ENCODE measurements at regions not wholly inside any gene's neighbourhood (a gene's known extent, or its start where the extent isn't known, plus 50 kb on each side); places are given as distances from the start of the nearest gene placed in this dataset.
"Not testable (repeated sequence)": the region's sequence is repeated elsewhere in the genome, so short reads cannot be mapped to it uniquely, and the experiment has no call there.

DNA sequence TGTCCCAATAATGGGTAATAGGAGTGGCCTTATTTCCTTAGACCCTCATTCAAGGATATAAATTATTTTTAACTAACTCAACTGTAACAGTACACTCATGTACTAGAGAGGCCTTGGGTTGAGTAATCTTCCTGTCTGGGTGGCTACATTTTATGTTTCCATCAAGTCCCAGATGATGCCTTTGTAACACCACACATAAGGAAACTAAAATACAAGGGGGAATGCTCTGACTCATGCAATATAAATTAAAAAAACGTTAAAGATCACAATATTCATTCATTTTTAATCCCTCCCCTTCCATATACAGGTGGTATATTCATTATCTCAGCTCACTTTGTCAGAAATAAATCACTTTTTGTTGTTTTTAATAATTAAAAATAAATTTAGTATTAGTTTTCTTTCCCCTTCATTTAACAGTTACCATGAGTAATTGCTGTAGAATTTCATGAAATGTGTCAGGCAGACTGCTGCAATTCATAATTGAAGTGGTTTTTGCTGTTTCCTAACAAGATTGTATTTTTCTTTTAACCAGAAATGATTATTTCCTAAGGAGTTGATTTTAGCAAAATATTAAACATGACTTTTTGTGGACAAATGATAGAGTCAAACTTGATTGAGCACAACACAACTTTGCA is 1403.6 kb downstream of the SUCLG1 start:
- peak; percentile 71 for DNase-seq (ENCODE audit: low spot score)

DNA sequence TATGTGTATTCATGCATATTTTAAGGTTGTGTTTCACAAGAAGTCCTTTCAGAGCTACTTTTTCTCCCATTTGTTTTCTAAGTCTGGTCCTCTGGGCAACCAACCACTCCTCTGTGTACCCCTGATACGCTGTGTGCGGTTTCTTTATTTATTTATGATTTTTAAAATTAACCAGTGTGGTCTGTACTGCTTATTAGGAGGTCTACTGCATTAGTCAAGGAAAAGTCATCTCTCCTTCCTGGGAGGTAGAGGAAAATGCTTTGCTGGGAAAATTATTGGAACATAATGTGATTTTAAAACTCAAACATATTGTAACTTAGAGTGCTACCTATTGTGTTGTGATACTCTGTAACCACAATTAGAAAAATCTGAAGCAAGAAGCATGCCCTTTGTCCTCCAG is 1404.3 kb downstream of the SUCLG1 start:
- DNase-seq (ENCODE audit: low spot score), result peak; percentile 14

GRCh38 chr2:83051538-83052170 is 1407.4 kb downstream of the SUCLG1 start:
- no peak for DNase-seq (ENCODE audit: low spot score)

- no peak for DNase-seq (ENCODE audit: low spot score)
Observed at GRCh38 chr2:83042053-83042452, 1417.0 kb downstream of the SUCLG1 start.

GRCh38 chr2:83022631-83023210 is 1436.4 kb downstream of the SUCLG1 start:
- DNase-seq (ENCODE audit: low spot score), result no peak

DNA sequence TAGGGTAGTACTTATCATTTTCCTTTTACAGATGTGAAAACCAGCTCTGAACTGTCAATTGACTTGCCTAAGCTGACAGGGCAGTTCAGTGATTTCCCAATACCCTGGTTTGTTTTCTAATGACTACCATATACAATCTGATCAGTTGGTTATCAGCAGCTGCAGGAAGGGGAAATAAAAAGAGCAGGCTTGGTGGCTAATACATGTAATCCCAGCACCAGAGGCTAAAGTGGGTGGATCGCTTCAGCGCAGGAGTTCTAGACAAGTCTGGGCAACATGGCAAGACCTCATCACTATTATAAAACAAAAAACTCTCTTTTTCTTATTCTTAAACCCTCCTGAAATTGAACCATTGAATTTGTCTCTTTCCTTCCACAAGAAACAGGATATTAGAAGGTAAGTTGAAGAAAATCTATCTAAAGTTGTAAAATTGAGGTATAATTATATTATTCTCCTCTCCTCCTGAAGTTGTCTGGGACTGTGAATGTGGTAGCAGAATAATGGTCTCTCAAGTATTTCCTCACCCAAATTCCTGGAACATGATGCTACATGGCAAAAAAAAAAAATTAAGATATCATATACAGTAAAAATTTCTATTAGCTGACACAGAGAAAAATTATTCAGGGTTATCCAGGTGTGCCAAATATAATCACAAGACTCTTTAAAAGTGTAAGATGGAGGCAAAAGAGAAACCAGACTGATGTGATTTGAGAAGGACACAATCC is 1441.6 kb downstream of the SUCLG1 start:
- DNase-seq (ENCODE audit: low spot score), result no peak

GRCh38 chr2:83016343-83017110 is 1442.6 kb downstream of the SUCLG1 start:
- no peak for DNase-seq (ENCODE audit: low spot score)

- no peak for DNase-seq (ENCODE audit: low spot score)
Observed at GRCh38 chr2:83015900-83016299, 1443.2 kb downstream of the SUCLG1 start.

GRCh38 chr2:83015035-83015715 is 1443.9 kb downstream of the SUCLG1 start:
- no peak for DNase-seq (ENCODE audit: low spot score)

DNA sequence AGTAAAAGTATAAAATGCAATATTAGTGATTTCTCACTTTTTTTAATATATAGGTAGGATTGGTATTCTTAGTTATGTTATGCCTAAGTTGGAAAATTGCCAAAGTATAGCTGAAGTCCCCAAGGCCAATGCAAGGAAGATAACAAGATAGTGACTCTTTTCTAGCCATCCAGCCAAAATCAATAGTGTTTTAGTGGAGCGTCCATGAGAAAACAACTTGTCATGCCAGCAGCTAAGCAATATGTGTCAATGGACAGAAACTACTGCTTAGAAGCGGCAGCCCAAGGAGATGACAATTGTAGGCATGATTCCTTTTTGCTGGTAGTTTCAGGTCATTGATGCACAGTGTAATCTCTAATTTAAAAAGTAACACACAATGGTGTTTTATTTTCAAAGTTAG is 1444.6 kb downstream of the SUCLG1 start:
- no peak for DNase-seq (ENCODE audit: low spot score)

DNA sequence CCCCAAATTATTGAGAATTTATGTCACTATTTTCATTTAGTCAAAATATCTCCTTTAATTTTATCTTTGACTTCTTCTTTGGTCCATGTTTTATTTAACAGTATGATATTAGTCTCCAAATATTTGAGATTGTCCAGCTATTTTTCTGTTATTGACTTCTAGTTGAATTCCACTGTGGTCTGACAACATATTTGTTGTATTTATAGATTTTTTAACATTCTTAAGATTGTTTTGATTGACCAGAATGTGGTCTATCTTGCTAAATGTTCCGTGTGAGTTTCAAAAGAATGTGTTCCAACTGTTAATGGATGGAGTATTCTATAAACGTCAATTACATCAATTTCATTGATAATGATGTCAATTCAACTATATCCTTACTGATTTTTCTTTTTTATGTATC is 1452.1 kb downstream of the SUCLG1 start:
- DNase-seq (ENCODE audit: low spot score), result peak; percentile 8

DNA sequence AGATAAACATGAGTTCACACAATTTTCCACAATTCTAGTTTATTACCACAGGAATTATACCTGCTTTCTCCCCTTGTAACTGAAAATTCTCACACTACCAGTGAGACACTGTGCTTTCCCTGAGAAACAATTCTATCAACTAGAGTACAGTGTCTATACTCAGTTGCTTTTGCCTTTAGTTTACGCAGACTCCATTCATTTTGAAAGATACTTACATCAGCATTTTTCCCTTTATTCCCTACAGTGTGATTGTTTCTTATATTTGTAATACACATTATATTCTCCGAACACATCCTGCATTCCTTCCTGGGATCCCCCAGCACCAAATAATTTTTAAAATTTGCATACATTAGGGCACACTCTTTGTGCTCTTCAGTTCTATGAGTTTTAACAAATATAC is 1455.5 kb downstream of the SUCLG1 start:
- DNase-seq (ENCODE audit: low spot score), result no peak

- no peak for DNase-seq (ENCODE audit: low spot score)
Observed at GRCh38 chr2:83002706-83003105, 1456.4 kb downstream of the SUCLG1 start.

DNA sequence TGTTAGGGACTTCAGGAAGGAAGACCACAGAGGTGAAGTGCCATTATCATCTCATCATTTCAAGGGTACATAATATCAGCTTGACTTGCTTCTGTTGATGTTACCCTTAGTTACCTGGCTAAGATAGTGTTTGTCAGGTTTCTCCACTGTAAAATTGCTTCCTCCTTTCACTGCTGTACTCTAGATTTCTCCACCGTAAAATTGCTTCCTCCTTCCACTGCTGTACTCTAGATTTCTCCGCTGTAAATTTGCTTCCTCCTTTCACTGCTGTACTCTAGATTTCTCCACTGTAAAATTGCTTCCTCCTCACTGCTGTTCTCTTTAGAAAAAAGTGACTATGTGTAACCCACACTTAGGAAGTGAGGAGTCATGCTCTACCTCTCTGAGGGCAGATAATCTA is 1460.3 kb downstream of the SUCLG1 start:
- DNase-seq (ENCODE audit: low spot score), result no peak

DNA sequence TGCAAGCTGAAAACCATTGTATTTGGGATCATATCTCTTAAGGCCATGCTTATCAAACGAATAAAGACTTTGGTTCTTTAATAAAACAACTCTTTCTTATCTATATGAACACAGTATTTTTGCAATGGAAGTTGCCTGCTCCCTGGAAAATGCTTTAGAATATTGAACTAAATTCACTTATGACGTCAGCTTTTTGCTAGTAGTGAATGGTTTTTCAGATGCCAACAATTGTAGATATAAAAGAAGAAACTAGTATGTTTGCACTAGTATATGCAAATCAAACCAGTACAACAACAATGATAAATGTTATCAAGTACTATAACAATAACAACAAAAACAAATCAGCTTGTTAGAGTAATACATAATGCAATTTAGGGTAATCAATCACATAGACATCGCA is 1462.9 kb downstream of the SUCLG1 start:
- no peak for DNase-seq (ENCODE audit: low spot score)

GRCh38 chr2:82994151-82994550 is 1464.9 kb downstream of the SUCLG1 start:
- DNase-seq (ENCODE audit: low spot score), result no peak

DNA sequence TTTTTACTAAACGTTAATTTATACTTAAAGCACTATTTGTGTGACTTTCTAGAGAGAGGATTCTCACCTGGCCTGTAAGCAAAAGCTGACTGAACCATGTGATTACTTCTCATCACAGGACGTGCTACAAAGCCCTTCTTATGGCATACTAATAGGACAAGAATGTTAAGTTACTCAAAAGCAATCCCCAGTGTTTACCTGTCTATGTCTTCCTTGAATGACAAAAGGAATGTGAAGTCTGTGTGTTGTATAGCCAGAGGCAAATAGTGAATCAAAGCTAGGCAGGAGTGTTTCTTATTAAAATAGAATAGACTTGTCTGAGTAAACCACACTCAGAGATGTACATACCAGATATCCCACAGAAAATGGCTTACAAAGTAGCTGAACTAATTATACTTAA is 1465.5 kb downstream of the SUCLG1 start:
- no peak for DNase-seq (ENCODE audit: low spot score)

DNA sequence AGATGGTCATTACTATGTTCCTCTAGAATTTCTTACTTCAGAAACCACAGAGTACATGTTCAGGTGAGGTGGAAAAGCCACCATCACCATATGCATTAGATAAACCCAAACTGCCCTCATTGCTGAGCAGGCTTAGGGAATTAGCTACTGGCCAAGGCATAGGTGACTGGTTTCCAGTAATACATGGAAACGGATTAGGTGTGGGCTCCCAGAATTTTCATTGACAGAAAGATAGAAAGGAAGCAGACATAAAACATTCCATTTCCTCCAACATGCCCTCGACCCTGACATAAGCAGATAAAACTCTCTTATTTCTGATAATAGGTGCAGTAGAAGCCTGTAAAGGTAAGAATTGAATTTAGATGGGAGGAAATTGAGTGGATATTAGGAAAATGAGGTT is 1466.1 kb downstream of the SUCLG1 start:
- DNase-seq (ENCODE audit: low spot score), result no peak

GRCh38 chr2:82987706-82988105 is 1471.4 kb downstream of the SUCLG1 start:
- not testable (repeated sequence) for DNase-seq (ENCODE audit: low spot score)

DNA sequence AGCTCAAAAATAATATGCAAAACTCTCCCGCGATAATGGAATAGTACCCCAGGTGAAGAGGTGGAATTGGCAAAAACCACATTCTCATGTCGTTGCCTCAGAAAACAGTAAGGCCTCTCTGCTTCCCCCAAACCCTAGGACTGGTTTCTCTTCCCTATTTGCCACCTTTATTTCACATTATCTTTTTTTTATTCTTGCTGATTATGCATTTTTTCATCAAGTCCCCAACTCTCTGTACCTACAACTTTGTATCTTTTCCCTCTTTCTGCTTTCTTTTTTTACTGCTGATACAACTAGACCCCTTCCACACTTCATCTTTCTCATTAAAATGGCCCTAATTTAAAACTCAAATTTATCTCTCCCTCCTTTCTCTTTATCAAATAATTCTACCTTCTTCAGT is 1472.2 kb downstream of the SUCLG1 start:
- no peak for DNase-seq (ENCODE audit: low spot score)

GRCh38 chr2:82985572-82986197 is 1473.4 kb downstream of the SUCLG1 start:
- no peak for DNase-seq (ENCODE audit: low spot score)

Data from hepatic stellate cell (primary cell).